ENCODE measurements at regions not wholly inside any gene's neighbourhood (a gene's known extent, or its start where the extent isn't known, plus 50 kb on each side); places are given as distances from the start of the nearest gene placed in this dataset.

GRCh38 chr3:67858492-67858891 is 204.1 kb upstream of the SUCLG2 start:
- DNase-seq, result no peak

DNA sequence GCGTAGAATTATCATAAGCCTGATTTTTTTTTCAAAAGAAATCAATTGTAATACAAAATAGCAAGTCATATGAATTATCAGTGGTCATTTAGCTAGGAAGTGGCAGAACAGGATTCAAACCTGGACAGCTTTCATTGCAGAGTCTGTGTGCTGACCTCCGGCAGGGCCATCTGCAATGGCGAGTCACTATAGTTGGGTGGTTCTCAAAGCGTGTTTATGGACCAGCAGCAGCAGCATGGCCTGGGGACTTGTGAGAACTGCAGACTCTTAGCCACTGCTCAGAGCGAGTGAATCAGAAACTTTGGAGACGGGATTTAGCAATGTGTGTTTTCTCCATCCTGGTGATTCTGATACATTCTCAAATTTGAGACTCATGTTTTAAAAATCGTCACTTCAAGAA is 202.3 kb upstream of the SUCLG2 start:
- DNase-seq, result no peak

DNA sequence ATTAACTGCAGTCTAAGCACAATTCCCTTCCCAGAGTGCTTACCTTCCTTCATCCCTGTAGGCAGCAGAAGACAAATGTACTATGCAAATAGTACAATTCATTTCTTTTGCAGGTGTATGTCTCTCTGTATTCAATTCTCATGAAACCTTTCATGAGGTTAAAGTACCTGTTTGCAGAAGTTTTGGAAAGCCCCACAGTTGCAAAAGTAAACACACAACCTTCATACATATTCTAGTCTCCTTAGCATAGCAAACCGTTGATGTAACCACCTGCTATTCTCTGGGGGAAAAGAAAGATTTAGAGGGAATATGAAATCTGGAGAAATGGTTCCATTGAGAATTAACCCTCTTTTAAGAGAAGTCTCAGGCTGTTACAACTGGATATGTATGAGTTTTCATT is 200.3 kb upstream of the SUCLG2 start:
- no peak for DNase-seq

DNA sequence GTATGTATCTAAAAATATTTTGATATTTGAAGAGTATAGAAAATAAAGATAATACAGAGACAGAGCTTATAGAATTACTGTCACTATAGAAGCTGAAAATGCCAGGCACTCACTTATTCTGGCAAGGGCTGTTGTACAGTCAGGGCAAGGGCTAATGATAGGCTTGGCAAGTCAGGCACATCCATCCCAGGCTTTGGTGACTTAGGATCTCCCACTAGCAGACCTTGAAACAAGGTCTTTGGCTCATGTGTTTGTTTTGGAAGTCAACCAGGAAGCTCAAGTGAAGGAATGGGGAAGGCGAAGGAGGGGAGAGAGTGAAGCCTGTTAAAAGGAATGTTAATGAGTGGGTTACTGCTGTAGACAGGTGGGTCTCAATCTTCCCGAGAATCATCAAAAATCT is 199.1 kb upstream of the SUCLG2 start:
- no peak for DNase-seq

GRCh38 chr3:67848299-67848698 is 193.9 kb upstream of the SUCLG2 start:
- no peak for DNase-seq

DNA sequence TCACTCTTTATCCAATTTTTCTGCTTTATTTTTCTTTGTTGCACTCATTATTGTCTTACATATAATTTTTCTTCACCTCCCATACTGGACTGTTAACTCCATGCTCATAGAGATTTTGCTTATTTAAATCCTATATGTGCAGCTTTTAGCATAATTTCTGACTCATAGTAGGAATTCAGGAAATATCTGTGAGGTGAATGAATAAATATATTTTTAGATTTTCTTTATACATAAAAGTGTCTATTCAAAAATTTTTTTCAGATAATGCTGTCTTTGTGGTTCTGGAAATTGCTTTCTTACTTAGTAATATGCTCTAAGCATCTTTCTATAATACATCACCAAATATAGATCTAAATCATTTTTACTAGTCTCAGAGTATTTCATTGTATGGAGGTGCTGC is 191.8 kb upstream of the SUCLG2 start:
- no peak for DNase-seq

- no peak for DNase-seq
Measured at GRCh38 chr3:67832817-67833216, 178.4 kb upstream of the SUCLG2 start.

- no peak for DNase-seq
Measured at GRCh38 chr3:67831262-67831661, 176.8 kb upstream of the SUCLG2 start.

DNA sequence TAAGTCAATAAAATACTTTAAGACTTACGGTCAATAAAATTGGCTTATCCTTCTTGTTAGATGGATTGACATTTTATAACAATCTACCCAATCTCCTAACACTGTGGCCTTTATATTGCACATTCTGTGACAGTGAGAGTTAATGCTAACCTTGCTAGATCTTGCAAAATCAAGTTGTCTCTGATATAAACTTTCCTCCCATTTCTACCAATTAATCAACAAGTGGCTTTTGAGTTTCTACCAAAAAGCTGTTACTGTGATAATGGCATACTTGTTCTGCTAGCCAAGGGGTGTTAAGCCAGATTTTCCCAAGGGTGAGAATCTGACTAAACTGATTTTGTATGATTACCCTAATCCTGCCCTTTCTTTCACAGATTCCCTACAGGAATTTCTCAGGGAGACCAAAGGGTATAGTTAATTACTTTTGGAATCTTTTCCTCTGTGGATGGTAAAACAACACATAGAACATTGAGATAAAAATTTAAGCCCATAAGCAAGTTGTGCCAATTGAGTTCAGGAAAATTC is 174.1 kb upstream of the SUCLG2 start:
- DNase-seq, result no peak

DNA sequence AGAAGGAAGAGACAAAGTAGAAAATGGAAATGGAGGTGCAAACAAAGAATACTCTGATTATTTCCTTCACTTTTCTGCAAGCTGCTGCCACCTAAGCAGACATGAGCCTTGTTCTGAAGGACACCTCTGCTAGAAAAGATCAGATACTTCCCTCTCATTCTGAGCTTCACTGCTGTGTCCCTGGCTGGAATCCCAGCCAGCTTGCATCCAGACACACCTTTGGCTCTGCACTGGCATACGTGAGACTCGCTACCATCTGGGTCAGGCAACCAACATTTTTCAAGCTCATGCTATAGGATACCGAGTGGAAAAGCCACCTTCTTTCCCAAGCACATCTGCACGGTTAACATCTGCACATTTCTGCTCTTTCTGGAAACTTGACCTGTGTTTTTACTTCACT is 166.7 kb upstream of the SUCLG2 start:
- DNase-seq, result no peak

- DNase-seq, result peak; percentile 0
Measured at GRCh38 chr3:67819447-67819846, 165.0 kb upstream of the SUCLG2 start.

- no peak for DNase-seq
Measured at GRCh38 chr3:67809370-67809935, 155.0 kb upstream of the SUCLG2 start.

- DNase-seq, result no peak
Measured at GRCh38 chr3:67808906-67809305, 154.5 kb upstream of the SUCLG2 start.

DNA sequence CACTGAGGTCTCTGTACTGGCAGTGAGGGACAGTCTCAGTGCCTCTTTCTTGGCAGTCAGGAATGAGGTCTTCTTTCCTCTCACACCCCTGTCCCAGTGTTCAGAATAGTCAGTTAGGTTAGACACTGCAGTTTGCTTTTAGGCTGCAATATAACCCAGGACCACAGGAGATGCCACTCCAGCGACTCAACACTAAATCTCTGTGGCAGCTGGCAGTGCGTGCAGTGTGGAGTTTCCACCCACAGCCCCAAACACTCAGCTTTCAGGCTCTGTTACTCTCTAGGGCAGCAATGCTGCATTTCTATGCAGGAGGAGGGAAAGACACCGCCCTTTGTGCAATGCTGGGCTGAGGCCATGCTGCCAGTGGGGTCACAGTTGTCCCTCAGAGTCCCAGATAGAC is 150.2 kb upstream of the SUCLG2 start:
- no peak for DNase-seq

GRCh38 chr3:67804089-67804488 is 149.7 kb upstream of the SUCLG2 start:
- DNase-seq, result no peak

DNA sequence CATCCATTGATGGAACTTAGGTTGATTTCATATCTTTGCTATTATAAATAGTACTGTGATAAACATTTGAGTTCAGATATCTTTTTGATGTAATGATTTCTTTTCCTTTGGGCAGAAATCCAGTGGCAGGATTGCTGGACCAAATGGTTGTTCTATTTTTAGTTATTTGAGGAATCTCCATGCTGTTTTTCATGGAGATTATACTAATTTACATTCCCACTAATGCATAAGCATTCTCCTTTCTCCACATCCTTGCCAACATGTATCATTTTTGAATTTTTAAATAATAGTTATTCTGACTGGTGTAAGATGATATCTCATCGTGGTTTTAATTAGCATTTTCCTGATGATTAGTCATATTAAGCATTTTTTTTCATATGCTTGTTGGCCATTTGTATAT is 144.0 kb upstream of the SUCLG2 start:
- DNase-seq, result no peak

- DNase-seq, result no peak
Measured at GRCh38 chr3:67791620-67792019, 137.2 kb upstream of the SUCLG2 start.

GRCh38 chr3:67790043-67790442 is 135.6 kb upstream of the SUCLG2 start:
- DNase-seq, result peak; percentile 58

- no peak for DNase-seq
Measured at GRCh38 chr3:67788396-67788795, 134.0 kb upstream of the SUCLG2 start.

DNA sequence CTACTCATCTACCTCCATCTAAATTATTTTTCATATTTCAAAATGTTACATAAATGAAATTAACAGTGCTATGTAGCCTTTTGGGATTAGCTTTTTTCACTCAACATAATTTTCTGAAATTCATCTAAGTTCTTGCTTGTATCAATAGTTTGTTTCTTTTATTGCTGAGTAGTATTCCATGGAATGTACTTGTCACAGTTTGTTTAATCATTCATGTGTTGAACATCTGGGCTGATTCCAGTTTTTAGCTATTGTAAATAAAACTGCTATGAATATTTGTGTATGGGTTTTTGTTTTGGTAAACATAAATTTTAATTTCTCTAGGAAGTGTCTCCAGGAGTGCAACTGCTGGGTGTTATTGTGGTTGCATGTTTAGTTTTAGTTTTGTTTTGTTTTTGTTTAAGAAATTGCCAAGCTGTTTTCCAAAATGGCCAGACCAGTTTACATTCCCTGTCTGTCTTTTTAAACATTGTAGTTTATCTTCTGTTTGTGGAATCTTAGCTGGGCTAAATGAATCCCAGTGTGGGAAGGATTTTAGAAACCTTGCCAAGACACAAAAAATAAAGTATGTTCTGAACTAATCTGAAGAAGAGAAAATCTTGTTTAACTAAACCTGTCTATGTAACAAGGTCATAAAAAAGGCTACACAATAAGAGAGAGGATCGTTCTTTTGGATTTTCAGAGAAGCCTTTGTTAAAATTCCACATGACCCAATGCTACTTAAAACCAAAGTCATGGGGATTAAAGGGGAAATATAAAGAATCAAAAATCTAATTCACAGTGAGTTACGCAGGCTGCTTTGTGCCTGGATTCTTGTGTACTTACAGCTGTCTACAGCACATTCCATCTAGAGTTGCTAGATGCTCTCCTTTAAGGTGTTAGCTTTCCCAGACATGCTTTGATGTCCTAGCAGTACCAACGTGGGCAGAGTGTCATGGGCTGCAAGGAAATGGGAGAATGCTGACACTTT is 129.2 kb upstream of the SUCLG2 start:
- no peak for DNase-seq

GRCh38 chr3:67781871-67782270 is 127.5 kb upstream of the SUCLG2 start:
- DNase-seq, result no peak

DNA sequence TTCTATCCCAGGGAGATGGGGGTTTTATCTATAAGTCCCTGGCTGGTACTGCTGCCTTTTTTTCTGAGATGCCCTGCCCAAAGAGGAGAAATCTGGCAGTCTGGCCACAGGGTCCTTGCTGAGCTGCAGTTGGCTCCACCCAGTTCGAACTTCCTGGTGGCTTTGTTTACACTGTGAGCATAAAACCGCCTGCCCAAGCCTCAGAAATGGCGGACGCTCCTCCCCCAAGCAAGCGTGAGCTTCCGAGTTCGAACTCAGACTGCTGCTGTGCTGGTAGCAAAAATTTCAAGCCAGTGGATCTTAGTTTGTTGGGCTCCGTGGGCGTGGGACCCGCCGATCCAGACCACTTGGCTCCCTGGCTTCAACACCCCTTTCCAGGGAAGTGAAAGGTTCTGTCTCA is 126.8 kb upstream of the SUCLG2 start:
- DNase-seq, result no peak

GRCh38 chr3:67774676-67775075 is 120.3 kb upstream of the SUCLG2 start:
- DNase-seq, result no peak

DNA sequence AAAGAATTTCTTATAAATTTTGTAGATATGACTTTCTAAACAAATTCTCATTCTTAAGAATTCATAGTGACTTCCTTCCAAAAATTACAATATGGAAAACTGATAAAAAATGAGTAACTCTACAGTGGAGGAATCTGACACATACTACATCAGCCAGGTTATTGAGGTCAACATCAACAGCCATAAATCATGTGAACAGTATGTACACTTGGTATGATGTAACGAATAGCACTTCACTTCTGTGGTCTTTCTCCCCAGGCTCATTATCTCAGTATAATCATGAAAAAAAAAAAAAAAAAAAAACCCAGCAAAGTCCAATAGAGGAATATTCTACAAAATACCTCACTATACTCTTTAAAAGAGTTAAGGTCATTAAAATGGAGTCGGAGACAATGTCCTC is 111.2 kb upstream of the SUCLG2 start:
- DNase-seq, result no peak

All from activated CD4-positive, alpha-beta T cell treated with anti-CD3 and anti-CD28 coated beads, Interleukin-2, Interleukin-6, amounts not matched to agents 100 ng/mL and 50 ng/mL, durations not matched to agents 16 hours and 8 hours (primary cell).